ENCODE measurements at regions not wholly inside any gene's neighbourhood (a gene's known extent, or its start where the extent isn't known, plus 50 kb on each side); places are given as distances from the start of the nearest gene placed in this dataset.

- intact Hi-C loops (cut with micrococcal nuclease): no loop called here
Measured at GRCh38 chr3:106692624-106693023, 684.6 kb upstream of the CCDC54 start.

GRCh38 chr3:106699122-106699521 is 678.1 kb upstream of the CCDC54 start:
- H3K4me3 Mint-ChIP-seq: no peak overlapping the region
- CTCF ChIA-PET: no interaction called here
- intact Hi-C loops (cut with micrococcal nuclease): no loop called here
- no peaks in the 10 kb centered on the region for H3K9me3 Mint-ChIP-seq
- no peaks in the 10 kb centered on the region for H3K4me1 Mint-ChIP-seq (ENCODE audit: low read depth)
- H3K36me3 Mint-ChIP-seq (ENCODE audit: low read depth): no peaks in the 10 kb centered on the region
- H3K27me3 Mint-ChIP-seq (ENCODE audit: low read depth): no peaks in the 10 kb centered on the region
- no peak for DNase-seq
- H3K27ac Mint-ChIP-seq: no peak overlapping the region

More at GRCh38 chr3:106692624-106693023, 684.6 kb upstream of the CCDC54 start:
- no peak overlapping the region for H3K27ac Mint-ChIP-seq
- DNase-seq: no peak
- no peak overlapping the region for H3K4me3 Mint-ChIP-seq
- H3K36me3 Mint-ChIP-seq (ENCODE audit: low read depth): no peaks in the 10 kb centered on the region
- CTCF ChIA-PET: no interaction called here
- H3K4me1 Mint-ChIP-seq (ENCODE audit: low read depth): no peaks in the 10 kb centered on the region
- no peaks in the 10 kb centered on the region for H3K27me3 Mint-ChIP-seq (ENCODE audit: low read depth)
- H3K9me3 Mint-ChIP-seq: no peaks in the 10 kb centered on the region

- DNase-seq: no peak
- H3K27ac Mint-ChIP-seq: no peak overlapping the region
- intact Hi-C loops (cut with micrococcal nuclease): no loop called here
- no peaks in the 10 kb centered on the region for H3K4me1 Mint-ChIP-seq (ENCODE audit: low read depth)
- H3K36me3 Mint-ChIP-seq (ENCODE audit: low read depth): no peaks in the 10 kb centered on the region
- CTCF ChIA-PET: no interaction called here
- no peaks in the 10 kb centered on the region for H3K27me3 Mint-ChIP-seq (ENCODE audit: low read depth)
- no peak overlapping the region for H3K4me3 Mint-ChIP-seq
- H3K9me3 Mint-ChIP-seq: no peaks in the 10 kb centered on the region
Measured at GRCh38 chr3:106700981-106701380, 676.3 kb upstream of the CCDC54 start.

- CTCF ChIA-PET: no interaction called here
- Mint-ChIP-seq H3K36me3 (ENCODE audit: low read depth) (no peaks in the 10 kb centered on the region), H3K9me3 (no peaks in the 10 kb centered on the region), H3K27ac (no peak overlapping the region), H3K27me3 (ENCODE audit: low read depth) (no peaks in the 10 kb centered on the region), H3K4me1 (ENCODE audit: low read depth) (no peaks in the 10 kb centered on the region), H3K4me3 (no peak overlapping the region)
- intact Hi-C loops (cut with micrococcal nuclease): no loop called here
- no peak for DNase-seq
Measured at GRCh38 chr3:106703524-106703923, 673.7 kb upstream of the CCDC54 start.

GRCh38 chr3:106707347-106707746 is 669.9 kb upstream of the CCDC54 start:
- no peak overlapping the region for H3K4me3 Mint-ChIP-seq

GRCh38 chr3:106710596-106710995 is 666.6 kb upstream of the CCDC54 start:
- DNase-seq: no peak
- no peaks in the 10 kb centered on the region for H3K4me1 Mint-ChIP-seq (ENCODE audit: low read depth)
- no peak overlapping the region for H3K27ac Mint-ChIP-seq
- H3K4me3 Mint-ChIP-seq: no peak overlapping the region
- intact Hi-C loops (cut with micrococcal nuclease): no loop called here
- peaks cover 2% of the 10 kb centered on the region for H3K27me3 Mint-ChIP-seq (ENCODE audit: low read depth)
- CTCF ChIA-PET: no interaction called here
- H3K36me3 Mint-ChIP-seq (ENCODE audit: low read depth): no peaks in the 10 kb centered on the region
- no peaks in the 10 kb centered on the region for H3K9me3 Mint-ChIP-seq

More at GRCh38 chr3:106707347-106707746, 669.9 kb upstream of the CCDC54 start:
- Mint-ChIP-seq H3K4me1 (ENCODE audit: low read depth) (no peaks in the 10 kb centered on the region), H3K27ac (no peak overlapping the region), H3K36me3 (ENCODE audit: low read depth) (no peaks in the 10 kb centered on the region), H3K27me3 (ENCODE audit: low read depth) (no peaks in the 10 kb centered on the region), H3K9me3 (no peaks in the 10 kb centered on the region)
- DNase-seq: no peak
- CTCF ChIA-PET: no interaction called here
- intact Hi-C loops (cut with micrococcal nuclease): no loop called here

GRCh38 chr3:106711650-106712049 is 665.6 kb upstream of the CCDC54 start:
- no peaks in the 10 kb centered on the region for H3K4me1 Mint-ChIP-seq (ENCODE audit: low read depth)
- CTCF ChIA-PET: interaction anchor here (0.6 kb wide), 2 partner anchors 15 to 376 kb away, joined by 3 to 5 read pairs; no protein-coding TSS in a partner anchor
- no peak for DNase-seq
- H3K27me3 Mint-ChIP-seq (ENCODE audit: low read depth): peaks cover 2% of the 10 kb centered on the region
- no peaks in the 10 kb centered on the region for H3K36me3 Mint-ChIP-seq (ENCODE audit: low read depth)
- no peak overlapping the region for H3K27ac Mint-ChIP-seq
- H3K4me3 Mint-ChIP-seq: no peak overlapping the region
- no peaks in the 10 kb centered on the region for H3K9me3 Mint-ChIP-seq
- intact Hi-C loops (cut with micrococcal nuclease): no loop called here

GRCh38 chr3:106714400-106714799 is 662.8 kb upstream of the CCDC54 start:
- CTCF ChIA-PET: no interaction called here
- Mint-ChIP-seq H3K36me3 (ENCODE audit: low read depth) (no peaks in the 10 kb centered on the region), H3K4me3 (no peak overlapping the region), H3K4me1 (ENCODE audit: low read depth) (no peaks in the 10 kb centered on the region), H3K9me3 (no peaks in the 10 kb centered on the region), H3K27ac (no peak overlapping the region), H3K27me3 (ENCODE audit: low read depth) (peaks cover 2% of the 10 kb centered on the region)
- DNase-seq: no peak
- intact Hi-C loops (cut with micrococcal nuclease): no loop called here

- intact Hi-C loops (cut with micrococcal nuclease): no loop called here
- no peaks in the 10 kb centered on the region for H3K36me3 Mint-ChIP-seq (ENCODE audit: low read depth)
- DNase-seq: no peak
- H3K27me3 Mint-ChIP-seq (ENCODE audit: low read depth): peaks cover 6% of the 10 kb centered on the region
- CTCF ChIA-PET: no interaction called here
- no peaks in the 10 kb centered on the region for H3K9me3 Mint-ChIP-seq
- no peak overlapping the region for H3K27ac Mint-ChIP-seq
- H3K4me1 Mint-ChIP-seq (ENCODE audit: low read depth): no peaks in the 10 kb centered on the region
- no peak overlapping the region for H3K4me3 Mint-ChIP-seq
Measured at GRCh38 chr3:106715286-106715685, 662.0 kb upstream of the CCDC54 start.

GRCh38 chr3:106717178-106717780 is 660.0 kb upstream of the CCDC54 start:
- Mint-ChIP-seq H3K27me3 (ENCODE audit: low read depth) (peaks cover 6% of the 10 kb centered on the region), H3K4me1 (ENCODE audit: low read depth) (no peaks in the 10 kb centered on the region)
- DNase-seq: no peak

GRCh38 chr3:106719077-106719476 is 658.2 kb upstream of the CCDC54 start:
- intact Hi-C loops (cut with micrococcal nuclease): no loop called here
- H3K4me1 Mint-ChIP-seq (ENCODE audit: low read depth): no peaks in the 10 kb centered on the region

More at GRCh38 chr3:106717178-106717780, 660.0 kb upstream of the CCDC54 start:
- Mint-ChIP-seq H3K27ac (no peak overlapping the region), H3K9me3 (no peaks in the 10 kb centered on the region), H3K4me3 (no peak overlapping the region), H3K36me3 (ENCODE audit: low read depth) (no peaks in the 10 kb centered on the region)
- CTCF ChIA-PET: interaction anchor here (0.6 kb wide), 1 partner anchor 394 kb away, joined by 3 read pairs; no protein-coding TSS in a partner anchor
- intact Hi-C loops (cut with micrococcal nuclease): no loop called here

GRCh38 chr3:106719583-106719982 is 657.7 kb upstream of the CCDC54 start:
- no peak overlapping the region for H3K4me3 Mint-ChIP-seq
- H3K4me1 Mint-ChIP-seq (ENCODE audit: low read depth): no peaks in the 10 kb centered on the region
- H3K27me3 Mint-ChIP-seq (ENCODE audit: low read depth): peaks cover 7% of the 10 kb centered on the region
- intact Hi-C loops (cut with micrococcal nuclease): no loop called here
- no peak for DNase-seq
- no peak overlapping the region for H3K27ac Mint-ChIP-seq
- CTCF ChIA-PET: no interaction called here
- no peaks in the 10 kb centered on the region for H3K36me3 Mint-ChIP-seq (ENCODE audit: low read depth)
- H3K9me3 Mint-ChIP-seq: no peaks in the 10 kb centered on the region

More at GRCh38 chr3:106719077-106719476, 658.2 kb upstream of the CCDC54 start:
- no peak overlapping the region for H3K27ac Mint-ChIP-seq
- H3K36me3 Mint-ChIP-seq (ENCODE audit: low read depth): no peaks in the 10 kb centered on the region
- DNase-seq: no peak
- H3K4me3 Mint-ChIP-seq: no peak overlapping the region
- no peaks in the 10 kb centered on the region for H3K9me3 Mint-ChIP-seq
- peaks cover 6% of the 10 kb centered on the region for H3K27me3 Mint-ChIP-seq (ENCODE audit: low read depth)
- CTCF ChIA-PET: no interaction called here

GRCh38 chr3:106720510-106720909 is 656.7 kb upstream of the CCDC54 start:
- no peak for DNase-seq
- Mint-ChIP-seq H3K4me3 (no peak overlapping the region), H3K4me1 (ENCODE audit: low read depth) (no peaks in the 10 kb centered on the region), H3K36me3 (ENCODE audit: low read depth) (no peaks in the 10 kb centered on the region), H3K27ac (no peak overlapping the region), H3K27me3 (ENCODE audit: low read depth) (peaks cover 7% of the 10 kb centered on the region), H3K9me3 (no peaks in the 10 kb centered on the region)
- intact Hi-C loops (cut with micrococcal nuclease): no loop called here
- CTCF ChIA-PET: interaction anchor here (0.9 kb wide), 1 partner anchor 11 kb away, joined by 3 read pairs; no protein-coding TSS in a partner anchor
